Panc1 (cell line): ENCODE measurements at regions not wholly inside any gene's neighbourhood (a gene's known extent, or its start where the extent isn't known, plus 50 kb on each side); places are given as distances from the start of the nearest gene placed in this dataset.
"Not testable (repeated sequence)": the region's sequence is repeated elsewhere in the genome, so short reads cannot be mapped to it uniquely, and the experiment has no call there.

Experiments
- ATAC-seq: fragments of 200-7000 bp; cut with Tn5 transposase; 2 replicates; pipeline ENCODE4 v1.9.1; 2020; ENCODE audit warnings: mild to moderate bottlenecking, moderate library complexity
- BruUV-seq: library from RNA; stranded (reverse); fragments of 400-500 nt; replicated peaks from 2 replicates; lab custom pipeline; 2021; lab: Mats Ljungman, UMichigan
- CTCF ChIA-PET: fragments of 300-600 bp; sonication (Branson Sonifier 250); formaldehyde crosslinking; loops from one replicate; lab custom pipeline; 2022; ENCODE audit warnings: antibody characterized with exemption; lab: Charles Lee
- POLR2A ChIA-PET: fragments of 300-600 bp; sonication (Branson Sonifier 250); formaldehyde crosslinking; loops from one replicate; lab custom pipeline; 2022; ENCODE audit warnings: antibody characterized with exemption; lab: Charles Lee
- DNase-seq: peaks from one replicate; pipeline ENCODE4 v3.0.0-alpha.2; 2010; ENCODE audit warnings: low read depth, low spot score
- H3K27ac ChIP-seq: 2 replicates; pipeline ENCODE4 v1.5.1; 2011; ENCODE audit warnings: mild to moderate bottlenecking, low read length, inconsistent platforms
- H3K27me3 ChIP-seq: fragments of 200-500 bp; sonication (Bioruptor generic); 2 replicates; pipeline ENCODE4 v1.6.0; 2014; ENCODE audit warnings: low read length, inconsistent platforms; ENCODE audit not compliant: control insufficient read depth, insufficient read depth
- H3K36me3 ChIP-seq: fragments of 200-500 bp; sonication (Bioruptor generic); 2 replicates; pipeline ENCODE4 v1.5.1; 2014; ENCODE audit warnings: inconsistent platforms, mild to moderate bottlenecking, low read length, moderate library complexity; ENCODE audit not compliant: control insufficient read depth, insufficient read depth
- H3K4me1 ChIP-seq: 2 replicates; pipeline ENCODE4 v1.5.1; 2011; ENCODE audit warnings: inconsistent platforms, mild to moderate bottlenecking, low read length, moderate library complexity; ENCODE audit not compliant: control insufficient read depth, insufficient read depth
- H3K4me3 ChIP-seq, 2 experiments: 2 replicates each; pipeline ENCODE4 v1.5.1; 2011 to 2012; ENCODE audit warnings: low read depth in 2 of 2, low read length in 2 of 2, mild to moderate bottlenecking in 2 of 2, inconsistent platforms in 1 of 2, moderate library complexity in 1 of 2
- H3K9me3 ChIP-seq: fragments of 200-500 bp; sonication (Bioruptor generic); 2 replicates; pipeline ENCODE4 v1.5.1; 2014; ENCODE audit warnings: low read depth, mild to moderate bottlenecking, inconsistent platforms, low read length, moderate library complexity; ENCODE audit not compliant: control insufficient read depth, insufficient read depth
- POLR2AphosphoS5 ChIP-seq: IDR thresholded peaks from 2 replicates; pipeline ENCODE4 v1.6.1; 2012; ENCODE audit warnings: mild to moderate bottlenecking, low read depth, low read length, moderate library complexity
- SIN3A ChIP-seq: IDR thresholded peaks from 2 replicates; pipeline ENCODE4 v1.6.1; 2012; ENCODE audit warnings: low read depth, mild to moderate bottlenecking, low read length, moderate library complexity, borderline replicate concordance; ENCODE audit not compliant: insufficient read depth
- TCF7L2 ChIP-seq: IDR thresholded peaks from 2 replicates; pipeline ENCODE4 v1.6.1; 2011; ENCODE audit warnings: mild to moderate bottlenecking, low read depth, low read length, inconsistent platforms
- in situ Hi-C: cut with HindIII; loops from 2 replicates; pipeline ENCODE4 v1.10.0; 2016; ENCODE audit warnings: low sequenced_read_pairs, low pct_unique_long_range_greater_than_20kb
- intact Hi-C: fragments of 100-400 bp; cut with micrococcal nuclease; formaldehyde crosslinking; loops from one replicate; pipeline ENCODE4 v1.10.0; 2022; ENCODE audit not compliant: unreplicated experiment
- TF ChIP-seq, protein P1 (sequence below), 2 experiments: IDR thresholded peaks; 2 replicates each; pipeline ENCODE4 v1.6.1; 2011 to 2012; ENCODE audit warnings: low read depth in 2 of 2, control low read depth in 1 of 2, low read length in 1 of 2, mild to moderate bottlenecking in 1 of 2, moderate library complexity in 1 of 2; ENCODE audit not compliant: insufficient read depth in 1 of 2
- TF ChIP-seq, protein P2 (sequence below): fragments of 450-650 bp; IDR thresholded peaks from 2 replicates; pipeline ENCODE4 v1.5.1; 2017; ENCODE audit warnings: mild to moderate bottlenecking

DNA sequence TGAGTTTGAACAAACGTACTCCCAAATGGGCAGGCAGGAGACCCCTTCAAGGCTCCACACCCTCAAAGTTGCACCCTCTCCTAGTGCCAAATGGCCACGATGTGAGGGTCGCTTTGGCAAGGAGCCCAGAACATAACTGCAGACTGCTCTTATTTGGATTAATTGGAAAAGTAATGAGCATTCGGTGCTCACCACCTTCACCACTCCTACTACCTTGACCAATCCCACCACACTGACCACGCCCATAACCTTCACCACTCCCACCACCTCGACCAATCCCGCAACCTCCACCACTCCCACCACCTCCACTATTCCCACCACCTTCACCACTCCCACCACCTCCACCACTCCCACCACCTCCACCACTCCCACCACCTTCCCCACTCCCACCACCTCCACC, 94.7 kb upstream of the PAX2 start:
- no peak overlapping the region for H3K27ac ChIP-seq
- no TSS peak for BruUV-seq
- ChIA-PET CTCF (no interaction called here), POLR2A (no interaction called here)
- no peaks in the 10 kb centered on the region; the same call in 1 of the 2 replicates for H3K36me3 ChIP-seq
- peaks cover 12% of the 10 kb centered on the region for H3K27me3 ChIP-seq
- no peaks in the 10 kb centered on the region for H3K9me3 ChIP-seq
- H3K4me3 ChIP-seq, result no peak overlapping the region
- DNase-seq (no peak), ATAC-seq (no peak)
- peaks cover 6% of the 10 kb centered on the region for H3K4me1 ChIP-seq
- intact Hi-C loops, result no loop called here
- TF ChIP-seq SIN3A (no peak), POLR2AphosphoS5 (no peak), TCF7L2 (no peak)
- TF ChIP-seq, protein P1, sequence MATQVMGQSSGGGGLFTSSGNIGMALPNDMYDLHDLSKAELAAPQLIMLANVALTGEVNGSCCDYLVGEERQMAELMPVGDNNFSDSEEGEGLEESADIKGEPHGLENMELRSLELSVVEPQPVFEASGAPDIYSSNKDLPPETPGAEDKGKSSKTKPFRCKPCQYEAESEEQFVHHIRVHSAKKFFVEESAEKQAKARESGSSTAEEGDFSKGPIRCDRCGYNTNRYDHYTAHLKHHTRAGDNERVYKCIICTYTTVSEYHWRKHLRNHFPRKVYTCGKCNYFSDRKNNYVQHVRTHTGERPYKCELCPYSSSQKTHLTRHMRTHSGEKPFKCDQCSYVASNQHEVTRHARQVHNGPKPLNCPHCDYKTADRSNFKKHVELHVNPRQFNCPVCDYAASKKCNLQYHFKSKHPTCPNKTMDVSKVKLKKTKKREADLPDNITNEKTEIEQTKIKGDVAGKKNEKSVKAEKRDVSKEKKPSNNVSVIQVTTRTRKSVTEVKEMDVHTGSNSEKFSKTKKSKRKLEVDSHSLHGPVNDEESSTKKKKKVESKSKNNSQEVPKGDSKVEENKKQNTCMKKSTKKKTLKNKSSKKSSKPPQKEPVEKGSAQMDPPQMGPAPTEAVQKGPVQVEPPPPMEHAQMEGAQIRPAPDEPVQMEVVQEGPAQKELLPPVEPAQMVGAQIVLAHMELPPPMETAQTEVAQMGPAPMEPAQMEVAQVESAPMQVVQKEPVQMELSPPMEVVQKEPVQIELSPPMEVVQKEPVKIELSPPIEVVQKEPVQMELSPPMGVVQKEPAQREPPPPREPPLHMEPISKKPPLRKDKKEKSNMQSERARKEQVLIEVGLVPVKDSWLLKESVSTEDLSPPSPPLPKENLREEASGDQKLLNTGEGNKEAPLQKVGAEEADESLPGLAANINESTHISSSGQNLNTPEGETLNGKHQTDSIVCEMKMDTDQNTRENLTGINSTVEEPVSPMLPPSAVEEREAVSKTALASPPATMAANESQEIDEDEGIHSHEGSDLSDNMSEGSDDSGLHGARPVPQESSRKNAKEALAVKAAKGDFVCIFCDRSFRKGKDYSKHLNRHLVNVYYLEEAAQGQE (IDR thresholded peaks at IDR 0.05; ENCODE audit: insufficient read depth in 1 of 2, low read depth in 2 of 2, low read length in 1 of 2), result no peak
- TF ChIP-seq, protein P2, sequence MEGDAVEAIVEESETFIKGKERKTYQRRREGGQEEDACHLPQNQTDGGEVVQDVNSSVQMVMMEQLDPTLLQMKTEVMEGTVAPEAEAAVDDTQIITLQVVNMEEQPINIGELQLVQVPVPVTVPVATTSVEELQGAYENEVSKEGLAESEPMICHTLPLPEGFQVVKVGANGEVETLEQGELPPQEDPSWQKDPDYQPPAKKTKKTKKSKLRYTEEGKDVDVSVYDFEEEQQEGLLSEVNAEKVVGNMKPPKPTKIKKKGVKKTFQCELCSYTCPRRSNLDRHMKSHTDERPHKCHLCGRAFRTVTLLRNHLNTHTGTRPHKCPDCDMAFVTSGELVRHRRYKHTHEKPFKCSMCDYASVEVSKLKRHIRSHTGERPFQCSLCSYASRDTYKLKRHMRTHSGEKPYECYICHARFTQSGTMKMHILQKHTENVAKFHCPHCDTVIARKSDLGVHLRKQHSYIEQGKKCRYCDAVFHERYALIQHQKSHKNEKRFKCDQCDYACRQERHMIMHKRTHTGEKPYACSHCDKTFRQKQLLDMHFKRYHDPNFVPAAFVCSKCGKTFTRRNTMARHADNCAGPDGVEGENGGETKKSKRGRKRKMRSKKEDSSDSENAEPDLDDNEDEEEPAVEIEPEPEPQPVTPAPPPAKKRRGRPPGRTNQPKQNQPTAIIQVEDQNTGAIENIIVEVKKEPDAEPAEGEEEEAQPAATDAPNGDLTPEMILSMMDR, result no peak
- in situ Hi-C loops, result no loop called here

DNA sequence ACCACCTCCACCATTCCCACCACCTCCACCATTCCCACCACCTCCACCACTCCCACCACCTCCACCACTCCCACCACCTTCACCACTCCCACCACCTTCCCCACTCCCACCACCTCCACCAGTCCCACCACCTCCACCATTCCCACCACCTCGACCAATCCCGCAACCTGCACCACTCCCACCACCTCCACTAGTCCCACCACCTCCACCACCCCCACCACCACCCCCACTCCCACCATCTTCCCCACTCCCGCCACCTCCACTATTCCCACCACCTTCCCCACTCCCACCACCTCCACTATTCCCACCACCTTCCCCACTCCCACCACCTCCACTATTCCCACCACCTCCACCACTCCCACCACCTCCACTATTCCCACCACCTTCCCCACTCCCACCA, 94.3 kb upstream of the PAX2 start:
- H3K4me3 ChIP-seq, H3K9me3 ChIP-seq, H3K36me3 ChIP-seq, ATAC-seq, H3K4me1 ChIP-seq, CTCF ChIA-PET, BruUV-seq, H3K27ac ChIP-seq, intact Hi-C loops, in situ Hi-C loops, DNase-seq, POLR2A ChIA-PET: not testable (repeated sequence)
- peaks cover 16% of the 10 kb centered on the region for H3K27me3 ChIP-seq

DNA sequence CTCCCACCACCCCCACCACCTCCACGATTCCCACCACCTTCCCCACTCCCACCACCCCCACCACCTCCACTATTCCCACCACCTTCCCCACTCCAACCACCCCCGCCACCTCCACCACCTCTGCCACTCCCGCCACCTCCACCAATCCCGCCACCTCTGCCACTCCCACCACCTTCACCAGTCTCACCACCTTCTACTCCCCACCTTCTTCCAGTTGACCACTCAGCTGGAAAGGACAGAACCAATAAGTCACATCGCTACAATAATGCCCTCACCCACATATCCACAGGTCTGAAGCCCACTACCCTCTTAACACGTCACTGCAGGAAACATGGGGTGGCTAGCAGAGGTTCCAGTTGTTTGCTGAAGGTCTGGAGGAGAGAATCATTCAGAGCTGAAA, 93.5 kb upstream of the PAX2 start:
- TF ChIP-seq TCF7L2 (no peak), SIN3A (no peak), POLR2AphosphoS5 (no peak)
- TF ChIP-seq, protein P2, result no peak
- TF ChIP-seq, protein P1 (IDR thresholded peaks at IDR 0.05; ENCODE audit: insufficient read depth in 1 of 2, low read depth in 2 of 2, low read length in 1 of 2), result no peak
- ChIA-PET POLR2A (interaction anchor here (0.6 kb wide), 1 partner anchor 244 kb away, joined by 3 read pairs; no protein-coding TSS in a partner anchor), CTCF (no interaction called here)
- in situ Hi-C loops, result no loop called here
- no peak for ATAC-seq
- Histone ChIP-seq H3K27ac (no peak overlapping the region), H3K36me3 (no peaks in the 10 kb centered on the region; the same call in 1 of the 2 replicates), H3K4me1 (peaks cover 9% of the 10 kb centered on the region), H3K4me3 (no peak overlapping the region), H3K9me3 (no peaks in the 10 kb centered on the region), H3K27me3 (peaks cover 18% of the 10 kb centered on the region)
- intact Hi-C loops, result no loop called here
- BruUV-seq, result no TSS peak
- no peak for DNase-seq
